ENCODE measurements at regions not wholly inside any gene's neighbourhood (a gene's known extent, or its start where the extent isn't known, plus 50 kb on each side); places are given as distances from the start of the nearest gene placed in this dataset.
"Not testable (repeated sequence)": the region's sequence is repeated elsewhere in the genome, so short reads cannot be mapped to it uniquely, and the experiment has no call there.

- DNase-seq (ENCODE audit: low read depth in 1 of 2, low spot score in 1 of 2): no peak
Measured at GRCh38 chr10:11691319-11691755, 50.8 kb upstream of the ECHDC3 start.

- no peak for DNase-seq (ENCODE audit: low read depth in 1 of 2, low spot score in 1 of 2)
Measured at GRCh38 chr10:11689945-11690736, 52.0 kb upstream of the ECHDC3 start.

- DNase-seq (ENCODE audit: low read depth in 1 of 2, low spot score in 1 of 2): not testable (repeated sequence)
Measured at GRCh38 chr10:11688448-11688795, 53.8 kb upstream of the ECHDC3 start.

- DNase-seq (ENCODE audit: low read depth in 1 of 2, low spot score in 1 of 2): no peak
Measured at GRCh38 chr10:11687779-11688447, 54.3 kb upstream of the ECHDC3 start.

GRCh38 chr10:11687357-11687771 is 54.8 kb upstream of the ECHDC3 start:
- no peak for DNase-seq (ENCODE audit: low read depth in 1 of 2, low spot score in 1 of 2)

- peak in 1 of 2 donors; percentile 21 for DNase-seq (ENCODE audit: low read depth in 1 of 2, low spot score in 1 of 2)
Measured at GRCh38 chr10:11685787-11686218, 56.4 kb upstream of the ECHDC3 start.

GRCh38 chr10:11684717-11685645 is 57.2 kb upstream of the ECHDC3 start:
- peak; percentile 15 to 39 for DNase-seq (ENCODE audit: low read depth in 1 of 2, low spot score in 1 of 2)

- DNase-seq (ENCODE audit: low read depth in 1 of 2, low spot score in 1 of 2): not testable (repeated sequence)
Measured at GRCh38 chr10:11684341-11684716, 57.9 kb upstream of the ECHDC3 start.

GRCh38 chr10:11683529-11684320 is 58.5 kb upstream of the ECHDC3 start:
- no peak for DNase-seq (ENCODE audit: low read depth in 1 of 2, low spot score in 1 of 2)

- no peak for DNase-seq (ENCODE audit: low read depth in 1 of 2, low spot score in 1 of 2)
Measured at GRCh38 chr10:11682851-11683250, 59.3 kb upstream of the ECHDC3 start.

- no peak for DNase-seq (ENCODE audit: low read depth in 1 of 2, low spot score in 1 of 2)
Measured at GRCh38 chr10:11682267-11682683, 59.9 kb upstream of the ECHDC3 start.

GRCh38 chr10:11680496-11680895 is 61.7 kb upstream of the ECHDC3 start:
- no peak for DNase-seq (ENCODE audit: low read depth in 1 of 2, low spot score in 1 of 2)

- no peak for DNase-seq (ENCODE audit: low read depth in 1 of 2, low spot score in 1 of 2)
Measured at GRCh38 chr10:11679946-11680345, 62.2 kb upstream of the ECHDC3 start.

GRCh38 chr10:11678074-11678793 is 63.9 kb upstream of the ECHDC3 start:
- DNase-seq (ENCODE audit: low read depth in 1 of 2, low spot score in 1 of 2): no peak

GRCh38 chr10:11677480-11677879 is 64.7 kb upstream of the ECHDC3 start:
- DNase-seq (ENCODE audit: low read depth in 1 of 2, low spot score in 1 of 2): no peak

GRCh38 chr10:11673346-11674280 is 62.2 kb upstream of the USP6NL start:
- no peak for DNase-seq (ENCODE audit: low read depth in 1 of 2, low spot score in 1 of 2)

- no peak for DNase-seq (ENCODE audit: low read depth in 1 of 2, low spot score in 1 of 2)
Measured at GRCh38 chr10:11672836-11673235, 61.4 kb upstream of the USP6NL start.

GRCh38 chr10:11670381-11670780 is 58.9 kb upstream of the USP6NL start:
- no peak for DNase-seq (ENCODE audit: low read depth in 1 of 2, low spot score in 1 of 2)

Measured in activated T-helper 1 cell treated with anti-CD3 and anti-CD28 coated beads, Interleukin-2, amount 50 U/mL, for 16 hours (primary cell).